Glomerular endothelial cell (primary cell): ENCODE measurements at regions not wholly inside any gene's neighbourhood (a gene's known extent, or its start where the extent isn't known, plus 50 kb on each side); places are given as distances from the start of the nearest gene placed in this dataset.
"Not testable (repeated sequence)": the region's sequence is repeated elsewhere in the genome, so short reads cannot be mapped to it uniquely, and the experiment has no call there.

ENCODE experiments used
- DNase-seq: peaks from one replicate; pipeline ENCODE4 v3.0.0-alpha.2; 2011; ENCODE audit warnings: low read depth, low spot score; ENCODE audit errors: extremely low read depth

DNA sequence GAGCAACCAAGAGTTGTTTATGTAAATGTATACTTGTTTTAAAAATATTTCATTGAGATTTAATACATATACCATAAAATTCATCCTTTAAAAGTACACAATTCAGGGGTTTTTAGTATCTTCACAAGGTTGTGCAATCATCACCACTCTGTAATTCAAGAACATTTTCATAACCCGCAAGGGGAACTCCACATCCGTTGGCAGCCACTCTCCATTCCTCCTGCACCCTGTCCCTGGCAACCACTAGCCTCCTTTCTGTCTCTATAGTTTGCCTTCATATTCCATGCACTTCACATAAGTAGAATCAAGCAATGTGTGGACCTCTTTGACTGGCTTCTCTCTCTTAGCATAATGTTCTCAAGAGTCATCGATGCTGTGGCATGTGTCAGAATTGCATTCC is 104.2 kb upstream of the PDE10A start:
- no peak for DNase-seq

DNA sequence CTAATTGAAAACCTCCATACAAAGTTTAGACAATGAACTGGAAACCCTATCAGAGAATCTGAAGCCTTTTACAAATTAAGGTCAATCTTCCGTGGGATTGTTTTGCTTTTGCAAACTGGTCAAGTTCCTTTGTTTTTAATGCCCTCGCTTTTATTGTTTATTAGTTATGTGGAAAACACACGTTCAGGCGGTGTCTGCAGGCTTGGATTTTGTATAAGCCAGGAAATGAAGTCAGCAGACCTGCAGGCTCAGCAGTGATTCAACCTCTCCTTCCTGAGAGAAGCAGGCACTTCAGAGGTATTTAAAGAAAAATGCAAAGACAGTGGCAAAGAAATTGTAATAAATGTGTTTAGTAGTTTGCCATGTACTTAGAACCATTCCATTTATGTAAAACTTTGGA is 103.4 kb upstream of the PDE10A start:
- DNase-seq: peak; percentile 89

DNA sequence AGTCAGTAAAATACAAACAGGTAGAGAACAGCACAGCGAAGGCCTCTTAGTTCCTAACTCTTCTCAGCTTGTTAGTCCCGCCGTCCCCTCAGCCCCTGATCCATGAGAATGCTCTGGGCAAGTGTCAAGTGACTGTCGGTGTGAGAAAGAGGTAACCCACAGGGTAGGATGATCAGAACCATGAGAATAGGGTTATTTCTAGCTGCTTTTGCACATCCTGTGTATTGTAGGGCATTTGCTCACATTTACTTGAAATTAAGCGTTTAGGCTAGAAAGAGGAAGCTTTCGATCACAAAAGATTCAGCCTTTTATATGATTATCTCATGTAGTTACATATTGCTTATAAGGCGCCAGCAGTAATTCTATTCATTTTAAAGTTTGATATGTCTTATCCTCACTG is 103.0 kb upstream of the PDE10A start:
- no peak for DNase-seq

DNA sequence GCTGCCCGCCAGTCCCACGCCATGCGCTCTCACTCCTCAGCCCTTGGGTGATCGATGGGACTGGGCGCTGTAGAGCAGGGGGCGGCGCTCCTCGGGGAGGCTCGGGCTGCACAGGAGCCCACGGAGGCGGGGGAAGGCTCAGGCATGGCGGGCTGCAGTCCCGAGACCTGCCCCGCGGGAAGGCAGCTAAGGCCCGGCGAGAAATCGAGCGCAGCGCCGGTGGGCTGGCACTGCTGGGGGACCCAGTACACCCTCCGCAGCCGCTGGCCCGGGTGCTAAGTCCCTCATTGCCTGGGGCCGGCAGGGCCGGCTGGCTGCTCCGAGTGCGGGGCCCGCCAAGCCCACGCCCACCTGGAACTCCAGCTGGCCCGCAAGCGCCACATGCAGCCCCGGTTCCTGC is 102.2 kb upstream of the PDE10A start:
- DNase-seq: not testable (repeated sequence)

DNA sequence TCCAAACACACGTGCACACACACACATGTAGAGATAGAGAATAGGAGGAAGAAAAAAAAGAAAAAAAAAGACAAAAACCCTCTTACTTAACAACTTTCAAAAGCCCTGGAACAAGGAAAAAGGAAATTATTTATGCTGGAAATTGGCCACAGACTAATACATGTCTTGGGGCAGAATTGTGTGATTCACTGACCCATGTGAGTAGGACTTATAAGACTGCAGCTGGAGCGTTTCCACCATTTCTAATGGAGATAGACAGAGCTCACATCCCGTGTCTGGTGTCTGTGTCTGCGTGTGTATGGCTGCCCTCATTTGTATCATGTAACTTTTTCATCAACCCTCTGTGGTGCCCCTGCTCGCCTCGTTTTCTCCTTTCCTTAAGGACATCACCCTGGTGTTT is 99.8 kb upstream of the PDE10A start:
- no peak for DNase-seq

DNA sequence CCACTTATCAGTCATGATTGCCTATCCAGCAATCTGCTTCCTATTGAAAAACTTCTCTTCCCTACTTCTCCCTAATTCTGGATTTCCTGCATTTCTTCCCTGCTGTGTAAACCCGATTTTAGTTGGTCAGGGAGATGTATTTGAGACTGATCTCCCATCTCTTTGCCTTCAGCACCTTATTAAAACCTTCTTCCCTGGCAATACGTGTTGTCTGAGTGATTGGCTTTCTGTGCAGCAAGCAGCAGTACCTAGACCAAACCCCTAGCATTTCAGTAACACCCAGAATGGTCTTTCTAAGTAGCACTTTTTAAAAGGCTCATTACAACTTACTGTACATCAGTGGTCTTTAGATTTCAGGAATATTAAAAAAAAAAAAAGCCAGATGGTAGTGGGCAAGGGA is 99.1 kb upstream of the PDE10A start:
- no peak for DNase-seq

DNA sequence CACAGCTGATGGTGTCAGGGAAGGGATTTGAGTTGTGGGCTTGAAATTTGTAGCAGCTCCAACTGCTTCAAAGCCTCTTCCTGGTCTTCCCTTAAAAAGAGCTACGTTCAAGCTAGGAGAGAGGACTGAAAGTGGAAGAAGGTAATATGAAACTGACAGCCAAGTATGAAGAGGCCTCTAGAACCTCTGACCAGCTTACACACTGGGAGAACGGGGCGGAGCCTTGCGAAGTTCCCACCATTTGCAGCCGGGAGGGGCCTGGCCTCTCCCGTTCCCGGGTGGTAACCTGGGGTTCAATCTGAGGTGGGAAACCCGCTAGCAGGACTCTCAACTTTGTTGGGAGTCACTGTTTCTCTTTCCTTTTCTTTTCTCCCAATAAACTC is 97.8 kb upstream of the PDE10A start:
- no peak for DNase-seq

DNA sequence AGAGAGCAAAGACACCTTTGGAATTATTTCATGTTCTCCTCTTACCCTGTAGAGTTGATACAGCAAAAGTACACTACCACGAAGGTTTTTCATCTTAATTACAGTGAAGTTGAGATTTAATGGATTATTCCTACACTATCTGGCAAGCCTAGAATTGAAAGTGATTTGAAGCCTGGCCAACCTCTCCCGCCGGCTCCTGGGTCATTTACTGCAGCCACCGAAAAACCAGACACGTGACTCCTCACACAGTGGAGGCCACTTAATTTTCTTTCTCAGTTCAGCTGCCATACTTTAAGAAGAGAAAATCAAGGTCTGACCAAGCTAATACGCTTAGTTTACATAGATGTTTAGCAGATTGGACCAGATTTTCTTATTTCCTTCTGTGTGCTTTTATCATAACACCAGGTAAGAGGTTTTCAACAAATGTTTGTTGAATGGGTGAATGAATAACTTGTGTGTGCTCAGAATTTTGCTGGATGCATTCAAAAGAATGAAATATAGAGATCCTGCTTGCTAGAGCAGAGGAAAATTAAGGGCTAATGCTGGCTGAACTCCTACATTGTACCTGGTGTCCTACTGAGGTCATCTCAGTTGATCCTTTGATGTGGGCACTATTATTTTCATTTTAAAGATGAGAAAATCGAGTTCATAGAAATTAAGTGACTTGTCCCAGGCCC is 97.2 kb upstream of the PDE10A start:
- DNase-seq: no peak

DNA sequence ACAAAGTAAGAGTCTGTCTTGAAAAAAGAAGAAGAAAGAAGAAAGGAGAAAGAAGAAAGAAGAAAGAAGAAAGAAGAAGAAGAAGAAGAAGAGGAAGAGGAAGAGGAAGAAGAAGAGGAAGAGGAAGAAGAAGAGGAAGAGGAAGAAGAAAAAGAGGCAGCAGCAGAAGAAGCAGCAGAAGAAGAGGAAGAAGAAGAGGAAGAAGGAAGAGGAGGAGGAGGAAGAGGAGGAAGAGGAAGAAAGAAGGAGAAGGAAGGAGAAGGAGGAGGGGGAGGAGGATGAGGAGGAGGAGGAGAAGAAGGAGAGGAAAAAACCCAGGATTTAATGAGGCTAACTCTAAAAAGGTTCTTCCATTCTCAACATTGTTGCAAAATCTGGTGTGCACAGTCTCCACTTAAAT is 95.4 kb upstream of the PDE10A start:
- no peak for DNase-seq

DNA sequence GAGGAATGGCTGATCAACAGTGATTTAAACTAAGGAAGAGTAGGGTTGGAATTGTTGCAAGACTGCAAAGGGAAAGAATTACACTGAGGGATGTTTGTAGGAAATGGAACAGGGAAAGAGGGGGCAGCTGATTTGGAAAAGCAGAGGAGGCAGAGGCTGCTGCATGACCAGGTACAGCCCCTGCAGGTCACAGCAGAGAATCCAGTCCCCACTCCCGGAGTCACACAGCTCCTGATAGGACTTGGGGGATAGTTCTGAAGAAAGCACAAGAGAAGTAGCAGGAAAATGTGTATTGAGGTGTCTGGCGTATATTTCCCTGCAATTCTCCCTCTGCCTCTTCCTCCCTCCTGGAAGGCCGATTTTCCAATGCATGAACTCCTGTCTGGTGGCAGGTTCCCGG is 92.5 kb upstream of the PDE10A start:
- DNase-seq: no peak

DNA sequence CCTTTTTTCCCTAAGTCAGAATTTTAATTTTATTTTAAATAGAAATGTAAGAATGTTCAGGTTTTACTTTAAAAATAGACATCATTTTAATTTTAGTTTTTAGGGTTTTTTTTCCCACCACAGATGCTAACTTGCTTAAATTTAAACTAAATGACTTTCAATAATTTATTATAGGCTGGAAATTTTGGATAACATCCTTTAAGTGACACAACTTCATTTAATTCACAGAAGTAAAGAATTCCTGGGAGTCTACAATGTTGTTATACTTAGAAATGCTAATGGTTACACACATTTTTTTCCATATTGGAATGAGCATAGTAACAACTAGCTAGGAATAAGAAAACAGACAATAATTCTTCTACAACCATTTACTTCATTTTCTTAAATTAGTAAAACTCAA is 90.5 kb upstream of the PDE10A start:
- no peak for DNase-seq

DNA sequence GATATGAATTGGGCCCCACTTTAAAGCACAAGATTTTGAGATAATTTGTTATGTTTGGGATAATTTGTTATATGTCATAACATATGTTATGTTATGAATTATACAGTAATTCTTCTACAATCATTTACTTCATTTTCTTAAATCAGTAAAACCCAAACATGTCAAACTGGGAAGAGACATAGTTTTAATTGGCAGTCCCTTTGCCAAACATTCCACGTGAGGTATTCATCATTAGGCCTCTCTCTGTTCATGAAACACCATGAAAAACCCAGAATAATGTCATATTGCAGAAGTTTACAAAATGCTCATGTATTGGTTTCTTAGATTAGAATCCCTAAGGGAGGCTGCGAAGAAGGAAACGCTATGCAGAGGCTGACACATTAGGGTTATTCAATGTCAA is 89.4 kb upstream of the PDE10A start:
- DNase-seq: no peak

DNA sequence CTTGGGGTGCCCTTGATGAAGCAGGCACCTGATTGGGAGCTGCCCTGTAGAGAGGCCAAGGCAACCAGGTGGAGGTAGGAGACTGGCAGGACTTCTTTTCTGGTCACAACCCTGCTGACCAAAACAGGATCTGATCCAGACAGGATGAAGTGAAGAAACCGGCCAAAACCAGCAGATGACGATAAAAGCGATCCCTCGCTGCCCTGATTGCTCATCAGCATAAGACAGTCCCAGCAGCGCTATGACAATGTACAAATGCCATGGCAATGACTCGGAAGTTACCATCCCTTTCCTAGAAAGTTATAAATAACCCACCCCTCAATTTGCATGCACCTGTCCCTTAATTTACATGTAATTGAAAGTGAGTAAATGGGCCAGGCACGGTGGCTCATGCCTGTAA is 88.4 kb upstream of the PDE10A start:
- no peak for DNase-seq

DNA sequence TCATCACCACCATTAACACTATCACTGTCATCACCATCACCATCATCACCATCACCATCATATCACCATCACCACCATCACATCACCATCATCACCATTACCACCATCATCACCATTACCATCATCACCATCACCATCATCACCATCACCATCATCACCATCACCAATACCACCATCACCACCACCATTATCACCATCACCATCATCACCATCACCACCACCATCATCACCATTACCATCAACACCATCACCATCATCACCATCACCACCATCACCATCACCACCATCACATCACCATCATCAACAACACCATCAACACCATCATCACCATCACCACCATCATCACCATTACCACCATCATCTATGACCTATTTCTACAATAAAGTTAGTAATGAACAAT is 86.1 kb upstream of the PDE10A start:
- DNase-seq: no peak

DNA sequence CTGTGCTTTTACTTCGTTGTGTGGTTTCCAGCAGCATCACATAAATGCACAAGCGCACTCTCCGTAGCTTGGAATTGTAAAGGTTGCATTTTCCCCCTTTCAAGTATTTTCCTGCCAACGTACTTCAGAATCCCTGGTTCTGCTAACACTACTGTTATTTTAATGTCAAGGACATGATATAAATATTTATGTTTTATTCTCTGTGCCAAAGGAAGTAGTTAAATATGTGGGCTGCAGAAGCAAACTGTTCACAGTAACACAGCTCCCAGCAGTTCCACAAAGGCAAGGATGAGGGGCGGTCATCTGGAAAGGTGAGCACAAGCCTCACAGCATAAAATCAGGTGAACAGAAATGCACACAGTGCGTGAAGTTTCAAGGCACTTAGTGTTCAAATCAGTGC is 85.3 kb upstream of the PDE10A start:
- no peak for DNase-seq

DNA sequence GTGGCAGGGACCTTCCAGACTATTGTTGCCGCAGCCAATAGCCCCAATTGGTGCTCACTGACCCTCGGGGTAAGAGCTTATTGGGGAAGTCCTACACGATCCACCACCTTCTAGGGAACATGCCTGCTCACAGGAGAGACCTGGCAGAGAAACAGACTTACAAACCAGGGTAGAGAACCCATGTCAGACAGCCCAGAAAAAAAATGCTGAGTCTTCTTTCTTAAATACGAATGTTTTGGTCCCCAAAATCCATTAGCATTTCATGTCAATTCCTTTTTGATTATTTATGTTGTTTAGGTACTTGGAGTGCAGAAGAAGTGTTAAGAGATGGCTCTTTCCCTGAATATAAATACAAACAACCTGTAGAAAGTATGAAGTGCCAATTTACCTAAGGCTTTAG is 84.9 kb upstream of the PDE10A start:
- no peak for DNase-seq

DNA sequence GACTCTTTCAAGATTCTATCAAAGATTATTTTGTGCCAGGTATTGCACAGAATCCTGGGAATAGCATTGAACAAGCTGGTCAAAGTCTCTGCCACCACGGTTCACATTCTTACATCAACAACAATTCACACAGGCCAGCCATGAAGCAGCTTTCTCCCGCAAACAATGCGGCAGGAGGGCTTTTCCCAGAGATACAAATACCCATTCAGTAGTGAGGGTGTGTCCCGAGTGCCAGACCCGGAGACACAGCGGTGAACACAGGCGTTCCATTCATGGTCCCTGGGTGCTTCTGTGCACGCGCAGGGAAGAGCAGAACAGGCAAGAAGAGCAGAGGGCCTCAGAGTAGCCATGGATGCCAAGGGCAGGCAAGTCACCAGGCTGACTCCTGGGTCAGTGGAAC is 83.3 kb upstream of the PDE10A start:
- no peak for DNase-seq

DNA sequence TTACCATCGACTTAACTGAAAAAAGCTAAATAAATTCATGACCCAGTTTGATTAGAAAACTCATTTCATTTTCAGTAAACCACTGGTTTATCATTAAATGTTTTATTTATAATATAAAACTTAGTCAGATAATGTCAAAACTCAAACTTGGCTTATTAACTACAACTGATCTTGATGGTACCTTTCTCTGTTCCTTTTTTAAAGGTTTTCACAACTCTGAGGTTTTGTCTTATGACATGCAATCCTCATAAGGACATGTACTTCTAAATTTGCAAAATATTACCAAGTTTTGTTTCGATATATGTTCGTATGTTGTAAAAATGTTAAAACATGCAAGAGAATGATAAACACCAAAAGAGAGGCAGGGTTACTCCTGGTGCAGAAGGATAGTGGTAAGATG is 82.5 kb upstream of the PDE10A start:
- DNase-seq: no peak

DNA sequence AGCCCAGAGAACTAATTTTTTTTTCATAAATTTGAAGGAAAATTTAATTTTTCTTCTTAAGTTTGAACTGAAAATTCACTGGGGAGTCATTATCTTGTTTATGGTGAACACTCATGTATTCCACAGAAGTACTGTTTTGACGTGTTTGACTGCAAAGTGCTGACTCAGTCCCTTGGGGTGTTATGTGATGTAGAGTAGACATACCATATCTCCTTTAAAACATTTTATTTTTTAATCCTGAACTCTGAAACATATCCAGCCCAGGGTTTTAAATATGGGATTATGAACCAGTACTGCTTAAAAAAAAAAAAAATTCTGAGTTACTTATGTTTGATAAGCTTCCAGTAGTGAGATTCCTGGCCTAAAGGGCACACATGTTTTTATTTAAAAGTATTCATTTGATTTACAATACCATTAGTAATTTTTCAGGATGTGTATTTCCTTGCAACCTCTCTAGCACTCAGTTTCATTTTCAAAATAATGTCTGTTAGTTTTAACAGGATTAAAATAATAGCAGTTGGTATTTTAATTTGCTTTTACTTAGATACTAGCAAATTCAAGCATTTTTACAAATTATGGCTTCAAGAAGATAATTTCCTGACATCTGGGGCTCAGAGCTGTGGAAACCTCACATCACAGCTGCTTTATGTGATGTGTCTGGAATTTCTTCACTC is 81.7 kb upstream of the PDE10A start:
- DNase-seq: no peak

DNA sequence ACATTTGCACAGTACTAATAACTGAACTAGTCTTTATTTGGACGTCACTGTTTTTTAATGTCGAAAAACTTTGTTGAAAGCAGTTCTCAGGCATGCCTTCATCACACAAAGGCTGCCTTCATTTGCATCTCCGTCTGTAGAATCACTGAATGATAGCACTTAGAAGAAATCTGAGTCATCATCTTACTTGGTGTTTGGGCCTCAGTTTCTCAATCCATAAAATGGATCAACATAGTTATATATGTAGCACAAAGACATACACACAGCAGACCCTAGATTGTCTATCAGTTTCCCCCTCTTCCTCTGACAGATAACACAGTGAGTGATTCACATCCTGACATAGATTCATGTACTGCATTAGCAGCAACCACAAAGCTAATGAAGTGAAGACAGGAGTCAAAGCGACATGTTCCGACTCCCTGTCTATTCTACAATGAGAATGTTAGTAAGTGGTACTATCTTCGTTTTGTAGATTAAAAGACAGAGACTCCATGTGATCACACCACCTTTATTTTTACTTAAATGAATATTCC is 80.4 kb upstream of the PDE10A start:
- DNase-seq: no peak

DNA sequence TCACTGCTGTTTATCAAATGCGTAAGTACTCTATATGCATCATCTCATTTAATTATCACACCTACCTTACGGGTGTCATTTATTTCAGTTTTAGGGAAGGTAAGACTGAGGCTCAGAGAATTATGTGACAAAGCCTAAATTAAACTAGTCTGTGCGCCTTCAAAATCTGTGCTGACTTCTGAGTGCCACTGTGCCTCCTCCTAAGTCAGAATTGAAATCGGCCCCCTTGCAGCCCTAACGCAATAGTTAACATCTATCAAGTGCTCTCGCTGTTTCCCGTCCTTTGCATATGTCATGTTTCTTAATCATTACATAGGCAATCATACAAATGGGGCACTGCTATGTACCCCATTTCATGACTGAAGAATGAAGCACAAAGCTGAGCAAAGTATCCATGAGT is 79.0 kb upstream of the PDE10A start:
- DNase-seq: no peak

DNA sequence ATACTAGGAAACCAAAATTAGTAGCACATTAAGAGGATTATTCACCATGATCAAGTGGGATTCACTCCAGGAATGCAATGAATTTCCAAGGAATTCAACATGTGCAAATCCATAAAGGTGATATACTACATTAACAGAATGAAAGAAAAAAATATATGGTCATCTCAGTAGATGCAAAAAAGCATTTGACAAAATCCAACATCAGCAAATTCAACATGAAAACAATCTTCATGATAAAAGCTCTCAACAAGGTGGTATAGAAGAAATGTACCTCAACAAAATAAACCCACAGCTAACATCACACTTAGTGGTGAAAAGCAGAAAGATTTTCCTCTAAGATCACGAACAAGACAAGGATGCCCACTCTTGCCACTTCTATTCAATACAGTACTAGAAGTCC is 74.4 kb upstream of the PDE10A start:
- DNase-seq: no peak

DNA sequence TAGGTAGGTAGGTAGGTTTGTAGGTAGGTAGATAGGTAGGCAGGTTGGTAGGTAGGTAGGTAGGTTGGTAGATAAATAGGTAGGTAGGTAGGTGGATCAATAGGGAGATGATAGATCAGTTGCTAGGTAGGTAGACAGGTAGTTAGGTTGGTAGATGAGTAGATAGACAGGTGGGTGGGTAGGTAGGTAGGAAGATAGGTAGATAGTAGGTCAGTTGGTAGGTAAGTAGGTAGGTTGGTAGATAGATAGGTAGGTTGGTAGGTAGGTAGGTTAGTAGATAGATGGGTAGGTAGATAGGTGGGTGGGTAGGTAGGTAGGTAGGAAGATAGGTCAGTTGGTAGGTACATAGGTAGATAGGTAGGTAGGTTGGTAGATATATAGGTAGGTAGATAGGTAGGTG is 72.0 kb upstream of the PDE10A start:
- DNase-seq: no peak
